Activated naive CD8-positive, alpha-beta T cell (primary cell): ENCODE measurements at regions not wholly inside any gene's neighbourhood (a gene's known extent, or its start where the extent isn't known, plus 50 kb on each side); places are given as distances from the start of the nearest gene placed in this dataset.

Source experiments
- H3K27ac Mint-ChIP-seq: one replicate; pipeline ENCODE4 v1.8.0; 2021; ENCODE audit warnings: mixed read lengths
- H3K27me3 Mint-ChIP-seq: one replicate; pipeline ENCODE4 v1.8.0; 2021; ENCODE audit warnings: mixed read lengths
- H3K36me3 Mint-ChIP-seq: one replicate; pipeline ENCODE4 v1.8.0; 2021; ENCODE audit warnings: mixed read lengths
- H3K4me1 Mint-ChIP-seq: one replicate; pipeline ENCODE4 v1.8.0; 2021; ENCODE audit warnings: low read depth, mixed read lengths
- H3K4me3 Mint-ChIP-seq: one replicate; pipeline ENCODE4 v1.8.0; 2021; ENCODE audit warnings: mild to moderate bottlenecking, mixed read lengths
- H3K9me3 Mint-ChIP-seq: one replicate; pipeline ENCODE4 v1.8.0; 2021; ENCODE audit warnings: low read depth, mixed read lengths

- Mint-ChIP-seq H3K4me3 (no peak overlapping the region), H3K36me3 (peaks cover 2% of the 10 kb centered on the region), H3K27ac (no peak overlapping the region), H3K27me3 (no peaks in the 10 kb centered on the region), H3K4me1 (no peaks in the 10 kb centered on the region), H3K9me3 (no peaks in the 10 kb centered on the region)
Observed at GRCh38 chr2:19041434-19042041, 316.9 kb downstream of the OSR1 start.

GRCh38 chr2:19038071-19039015 lies 320.1 kb downstream of the OSR1 start:
- H3K4me3 Mint-ChIP-seq = no peak overlapping the region
- H3K4me1 Mint-ChIP-seq = no peaks in the 10 kb centered on the region
- H3K36me3 Mint-ChIP-seq = peaks cover 8% of the 10 kb centered on the region
- no peaks in the 10 kb centered on the region for H3K9me3 Mint-ChIP-seq
- no peaks in the 10 kb centered on the region for H3K27me3 Mint-ChIP-seq
- no peak overlapping the region for H3K27ac Mint-ChIP-seq

- H3K4me3 Mint-ChIP-seq = no peak overlapping the region
- H3K9me3 Mint-ChIP-seq = no peaks in the 10 kb centered on the region
- H3K27me3 Mint-ChIP-seq = no peaks in the 10 kb centered on the region
Observed at GRCh38 chr2:19036091-19036490, 322.3 kb downstream of the OSR1 start.

GRCh38 chr2:19035238-19035637 lies 323.2 kb downstream of the OSR1 start:
- Mint-ChIP-seq H3K9me3 (no peaks in the 10 kb centered on the region), H3K4me3 (no peak overlapping the region), H3K36me3 (peaks cover 8% of the 10 kb centered on the region), H3K27ac (no peak overlapping the region), H3K27me3 (no peaks in the 10 kb centered on the region), H3K4me1 (no peaks in the 10 kb centered on the region)

More at GRCh38 chr2:19036091-19036490, 322.3 kb downstream of the OSR1 start:
- Mint-ChIP-seq H3K27ac (no peak overlapping the region), H3K4me1 (no peaks in the 10 kb centered on the region), H3K36me3 (peaks cover 8% of the 10 kb centered on the region)

- Mint-ChIP-seq H3K9me3 (no peaks in the 10 kb centered on the region), H3K4me3 (no peak overlapping the region), H3K27ac (no peak overlapping the region), H3K36me3 (peaks cover 8% of the 10 kb centered on the region), H3K4me1 (no peaks in the 10 kb centered on the region), H3K27me3 (no peaks in the 10 kb centered on the region)
Observed at GRCh38 chr2:19033240-19033639, 325.2 kb downstream of the OSR1 start.

- Mint-ChIP-seq H3K27me3 (no peaks in the 10 kb centered on the region), H3K9me3 (no peaks in the 10 kb centered on the region), H3K4me3 (no peak overlapping the region), H3K4me1 (no peaks in the 10 kb centered on the region), H3K27ac (no peak overlapping the region), H3K36me3 (peaks cover 7% of the 10 kb centered on the region)
Observed at GRCh38 chr2:19031642-19032041, 326.8 kb downstream of the OSR1 start.

GRCh38 chr2:19029655-19030054 lies 328.8 kb downstream of the OSR1 start:
- Mint-ChIP-seq H3K4me1 (no peaks in the 10 kb centered on the region), H3K27me3 (no peaks in the 10 kb centered on the region), H3K36me3 (no peaks in the 10 kb centered on the region), H3K27ac (no peak overlapping the region), H3K4me3 (no peak overlapping the region), H3K9me3 (no peaks in the 10 kb centered on the region)

- no peak overlapping the region for H3K27ac Mint-ChIP-seq
Observed at GRCh38 chr2:19028587-19029375, 329.6 kb downstream of the OSR1 start.

GRCh38 chr2:19027626-19028025 lies 330.8 kb downstream of the OSR1 start:
- no peaks in the 10 kb centered on the region for H3K4me1 Mint-ChIP-seq
- no peaks in the 10 kb centered on the region for H3K27me3 Mint-ChIP-seq
- no peak overlapping the region for H3K4me3 Mint-ChIP-seq
- no peaks in the 10 kb centered on the region for H3K9me3 Mint-ChIP-seq
- peaks cover 2% of the 10 kb centered on the region for H3K36me3 Mint-ChIP-seq
- H3K27ac Mint-ChIP-seq = no peak overlapping the region

More at GRCh38 chr2:19028587-19029375, 329.6 kb downstream of the OSR1 start:
- peaks cover 2% of the 10 kb centered on the region for H3K36me3 Mint-ChIP-seq
- no peaks in the 10 kb centered on the region for H3K4me1 Mint-ChIP-seq
- H3K9me3 Mint-ChIP-seq = no peaks in the 10 kb centered on the region
- no peak overlapping the region for H3K4me3 Mint-ChIP-seq
- H3K27me3 Mint-ChIP-seq = no peaks in the 10 kb centered on the region

- no peaks in the 10 kb centered on the region for H3K4me1 Mint-ChIP-seq
- no peak overlapping the region for H3K27ac Mint-ChIP-seq
- H3K27me3 Mint-ChIP-seq = no peaks in the 10 kb centered on the region
- H3K9me3 Mint-ChIP-seq = no peaks in the 10 kb centered on the region
- no peak overlapping the region for H3K4me3 Mint-ChIP-seq
- H3K36me3 Mint-ChIP-seq = peaks cover 2% of the 10 kb centered on the region
Observed at GRCh38 chr2:19026261-19026660, 332.2 kb downstream of the OSR1 start.

- no peak overlapping the region for H3K4me3 Mint-ChIP-seq
- H3K4me1 Mint-ChIP-seq = no peaks in the 10 kb centered on the region
- no peaks in the 10 kb centered on the region for H3K9me3 Mint-ChIP-seq
- H3K27ac Mint-ChIP-seq = no peak overlapping the region
- peaks cover 2% of the 10 kb centered on the region for H3K36me3 Mint-ChIP-seq
- H3K27me3 Mint-ChIP-seq = no peaks in the 10 kb centered on the region
Observed at GRCh38 chr2:19022334-19022733, 336.1 kb downstream of the OSR1 start.

GRCh38 chr2:19021721-19022120 lies 336.7 kb downstream of the OSR1 start:
- Mint-ChIP-seq H3K27me3 (no peaks in the 10 kb centered on the region), H3K36me3 (peaks cover 2% of the 10 kb centered on the region), H3K27ac (no peak overlapping the region), H3K4me1 (no peaks in the 10 kb centered on the region), H3K9me3 (no peaks in the 10 kb centered on the region), H3K4me3 (no peak overlapping the region)

- no peaks in the 10 kb centered on the region for H3K27me3 Mint-ChIP-seq
- no peaks in the 10 kb centered on the region for H3K9me3 Mint-ChIP-seq
- peaks cover 4% of the 10 kb centered on the region for H3K36me3 Mint-ChIP-seq
- no peaks in the 10 kb centered on the region for H3K4me1 Mint-ChIP-seq
- no peak overlapping the region for H3K4me3 Mint-ChIP-seq
- no peak overlapping the region for H3K27ac Mint-ChIP-seq
Observed at GRCh38 chr2:19021100-19021476, 337.3 kb downstream of the OSR1 start.

GRCh38 chr2:19020144-19021099 lies 338.0 kb downstream of the OSR1 start:
- no peak overlapping the region for H3K27ac Mint-ChIP-seq
- H3K4me3 Mint-ChIP-seq = no peak overlapping the region
- peaks cover 5% of the 10 kb centered on the region for H3K36me3 Mint-ChIP-seq
- H3K9me3 Mint-ChIP-seq = no peaks in the 10 kb centered on the region
- no peaks in the 10 kb centered on the region for H3K27me3 Mint-ChIP-seq
- H3K4me1 Mint-ChIP-seq = no peaks in the 10 kb centered on the region
